T-helper 2 cell treated with Interferon-gamma antibody and Interleukin-4, amounts not matched to agents 5 μg/mL and 100 μg/mL, for 36 hours (primary cell): ENCODE measurements at regions not wholly inside any gene's neighbourhood (a gene's known extent, or its start where the extent isn't known, plus 50 kb on each side); places are given as distances from the start of the nearest gene placed in this dataset.

Experiments used
- DNase-seq: peaks from one replicate; pipeline ENCODE4 v3.0.0; 2021; ENCODE audit warnings: low spot score
- H3K27ac Mint-ChIP-seq: one replicate; pipeline ENCODE4 v1.8.0; 2021; ENCODE audit warnings: mild to moderate bottlenecking, mixed read lengths
- H3K27me3 Mint-ChIP-seq: one replicate; pipeline ENCODE4 v1.8.0; 2021; ENCODE audit warnings: low read depth, mixed read lengths
- H3K36me3 Mint-ChIP-seq: one replicate; pipeline ENCODE4 v1.8.0; 2021; ENCODE audit warnings: low read depth, mixed read lengths
- H3K4me1 Mint-ChIP-seq: one replicate; pipeline ENCODE4 v1.8.0; 2021; ENCODE audit warnings: low read depth, mixed read lengths
- H3K4me3 Mint-ChIP-seq: one replicate; pipeline ENCODE4 v1.8.0; 2022; ENCODE audit warnings: mild to moderate bottlenecking, moderate library complexity, mixed read lengths
- H3K9me3 Mint-ChIP-seq: one replicate; pipeline ENCODE4 v1.8.0; 2021; ENCODE audit warnings: mixed read lengths

GRCh38 chr4:175033162-175033561 lies 115.0 kb downstream of the ADAM29 start:
- no peak overlapping the region for H3K27ac Mint-ChIP-seq
- no peak overlapping the region for H3K4me3 Mint-ChIP-seq
- H3K4me1 Mint-ChIP-seq = no peaks in the 10 kb centered on the region
- no peaks in the 10 kb centered on the region for H3K27me3 Mint-ChIP-seq
- no peak for DNase-seq
- peaks cover 25% of the 10 kb centered on the region for H3K9me3 Mint-ChIP-seq
- no peaks in the 10 kb centered on the region for H3K36me3 Mint-ChIP-seq

GRCh38 chr4:175034007-175034406 lies 115.8 kb downstream of the ADAM29 start:
- H3K36me3 Mint-ChIP-seq = no peaks in the 10 kb centered on the region
- DNase-seq = no peak
- H3K27ac Mint-ChIP-seq = no peak overlapping the region
- no peak overlapping the region for H3K4me3 Mint-ChIP-seq
- no peaks in the 10 kb centered on the region for H3K27me3 Mint-ChIP-seq
- H3K4me1 Mint-ChIP-seq = no peaks in the 10 kb centered on the region
- peaks cover 19% of the 10 kb centered on the region for H3K9me3 Mint-ChIP-seq

GRCh38 chr4:175034986-175035705 lies 117.0 kb downstream of the ADAM29 start:
- DNase-seq = no peak
- H3K36me3 Mint-ChIP-seq = no peaks in the 10 kb centered on the region
- no peak overlapping the region for H3K4me3 Mint-ChIP-seq
- no peaks in the 10 kb centered on the region for H3K4me1 Mint-ChIP-seq
- H3K27me3 Mint-ChIP-seq = no peaks in the 10 kb centered on the region
- peaks cover 16% of the 10 kb centered on the region for H3K9me3 Mint-ChIP-seq
- H3K27ac Mint-ChIP-seq = no peak overlapping the region

GRCh38 chr4:175035905-175036304 lies 117.7 kb downstream of the ADAM29 start:
- peaks cover 20% of the 10 kb centered on the region for H3K9me3 Mint-ChIP-seq
- no peaks in the 10 kb centered on the region for H3K27me3 Mint-ChIP-seq
- no peak overlapping the region for H3K27ac Mint-ChIP-seq
- no peak for DNase-seq
- H3K36me3 Mint-ChIP-seq = no peaks in the 10 kb centered on the region
- H3K4me3 Mint-ChIP-seq = no peak overlapping the region
- H3K4me1 Mint-ChIP-seq = no peaks in the 10 kb centered on the region

- no peak overlapping the region for H3K27ac Mint-ChIP-seq
- DNase-seq = no peak
These were observed 130.1 kb downstream of the ADAM29 start for GRCh38 chr4:175048111-175048784.

GRCh38 chr4:175048906-175049305 lies 130.7 kb downstream of the ADAM29 start:
- H3K36me3 Mint-ChIP-seq = no peaks in the 10 kb centered on the region

More at GRCh38 chr4:175048111-175048784, 130.1 kb downstream of the ADAM29 start:
- Mint-ChIP-seq H3K4me3 (no peak overlapping the region), H3K36me3 (no peaks in the 10 kb centered on the region), H3K4me1 (no peaks in the 10 kb centered on the region), H3K27me3 (no peaks in the 10 kb centered on the region), H3K9me3 (peaks cover 13% of the 10 kb centered on the region)

GRCh38 chr4:175051974-175052373 lies 133.8 kb downstream of the ADAM29 start:
- peaks cover 13% of the 10 kb centered on the region for H3K9me3 Mint-ChIP-seq

More at GRCh38 chr4:175048906-175049305, 130.7 kb downstream of the ADAM29 start:
- H3K4me1 Mint-ChIP-seq = no peaks in the 10 kb centered on the region
- H3K9me3 Mint-ChIP-seq = peaks cover 12% of the 10 kb centered on the region
- no peak overlapping the region for H3K27ac Mint-ChIP-seq
- no peak overlapping the region for H3K4me3 Mint-ChIP-seq
- no peaks in the 10 kb centered on the region for H3K27me3 Mint-ChIP-seq
- DNase-seq = no peak

GRCh38 chr4:175054980-175055379 lies 136.8 kb downstream of the ADAM29 start:
- DNase-seq = no peak
- H3K9me3 Mint-ChIP-seq = peaks cover 15% of the 10 kb centered on the region
- no peak overlapping the region for H3K27ac Mint-ChIP-seq
- no peak overlapping the region for H3K4me3 Mint-ChIP-seq
- H3K4me1 Mint-ChIP-seq = no peaks in the 10 kb centered on the region
- no peaks in the 10 kb centered on the region for H3K27me3 Mint-ChIP-seq
- H3K36me3 Mint-ChIP-seq = no peaks in the 10 kb centered on the region

More at GRCh38 chr4:175051974-175052373, 133.8 kb downstream of the ADAM29 start:
- Mint-ChIP-seq H3K4me1 (no peaks in the 10 kb centered on the region), H3K36me3 (no peaks in the 10 kb centered on the region), H3K4me3 (no peak overlapping the region), H3K27ac (no peak overlapping the region), H3K27me3 (no peaks in the 10 kb centered on the region)
- no peak for DNase-seq

GRCh38 chr4:175062183-175062592 lies 144.0 kb downstream of the ADAM29 start:
- Mint-ChIP-seq H3K9me3 (peaks cover 6% of the 10 kb centered on the region), H3K36me3 (no peaks in the 10 kb centered on the region), H3K4me1 (no peaks in the 10 kb centered on the region), H3K27me3 (no peaks in the 10 kb centered on the region), H3K27ac (no peak overlapping the region), H3K4me3 (no peak overlapping the region)
- DNase-seq = no peak

GRCh38 chr4:175065228-175065627 lies 147.1 kb downstream of the ADAM29 start:
- no peaks in the 10 kb centered on the region for H3K27me3 Mint-ChIP-seq
- H3K36me3 Mint-ChIP-seq = no peaks in the 10 kb centered on the region
- H3K4me3 Mint-ChIP-seq = no peak overlapping the region

GRCh38 chr4:175066923-175067627 lies 148.9 kb downstream of the ADAM29 start:
- DNase-seq = no peak
- Mint-ChIP-seq H3K4me1 (no peaks in the 10 kb centered on the region), H3K9me3 (peaks cover 4% of the 10 kb centered on the region), H3K27ac (no peak overlapping the region), H3K27me3 (no peaks in the 10 kb centered on the region), H3K4me3 (no peak overlapping the region), H3K36me3 (no peaks in the 10 kb centered on the region)

More at GRCh38 chr4:175065228-175065627, 147.1 kb downstream of the ADAM29 start:
- Mint-ChIP-seq H3K4me1 (no peaks in the 10 kb centered on the region), H3K27ac (no peak overlapping the region), H3K9me3 (no peaks in the 10 kb centered on the region)
- no peak for DNase-seq

GRCh38 chr4:175068266-175068665 lies 150.1 kb downstream of the ADAM29 start:
- Mint-ChIP-seq H3K4me3 (no peak overlapping the region), H3K36me3 (no peaks in the 10 kb centered on the region), H3K27ac (no peak overlapping the region), H3K9me3 (peaks cover 4% of the 10 kb centered on the region), H3K4me1 (no peaks in the 10 kb centered on the region), H3K27me3 (no peaks in the 10 kb centered on the region)
- DNase-seq = no peak

- Mint-ChIP-seq H3K27ac (no peak overlapping the region), H3K4me3 (no peak overlapping the region), H3K4me1 (no peaks in the 10 kb centered on the region), H3K27me3 (no peaks in the 10 kb centered on the region), H3K36me3 (no peaks in the 10 kb centered on the region), H3K9me3 (peaks cover 9% of the 10 kb centered on the region)
- no peak for DNase-seq
These were observed 152.3 kb downstream of the ADAM29 start for GRCh38 chr4:175070444-175070843.

- Mint-ChIP-seq H3K36me3 (no peaks in the 10 kb centered on the region), H3K4me3 (no peak overlapping the region), H3K4me1 (no peaks in the 10 kb centered on the region), H3K27me3 (no peaks in the 10 kb centered on the region), H3K27ac (no peak overlapping the region), H3K9me3 (peaks cover 9% of the 10 kb centered on the region)
- DNase-seq = no peak
These were observed 153.0 kb downstream of the ADAM29 start for GRCh38 chr4:175071123-175071522.
